ENCODE measurements at regions not wholly inside any gene's neighbourhood (a gene's known extent, or its start where the extent isn't known, plus 50 kb on each side); places are given as distances from the start of the nearest gene placed in this dataset.
"Not testable (repeated sequence)": the region's sequence is repeated elsewhere in the genome, so short reads cannot be mapped to it uniquely, and the experiment has no call there.

- no peak overlapping the region for H2BK120ac ChIP-seq (ENCODE audit: low read depth, low read length)
- H2AFZ ChIP-seq (ENCODE audit: low read depth, low read length): no peak overlapping the region
- WGBS: no CpG with 5 or more reads among the region's 1 CpG
- no peak overlapping the region for H3K18ac ChIP-seq (ENCODE audit: low read depth in 1 of 2, low read length in 2 of 2)
- no peaks in the 10 kb centered on the region for H3K27me3 ChIP-seq (ENCODE audit: control insufficient read depth in 1 of 2, insufficient read depth in 1 of 2, low read length in 2 of 2)
- H3K4ac ChIP-seq (ENCODE audit: low read depth in 1 of 2, low read length in 2 of 2): no peak overlapping the region
- no peaks in the 10 kb centered on the region for H3K36me3 ChIP-seq (ENCODE audit: control insufficient read depth in 1 of 2, insufficient read depth in 2 of 2, low read depth in 1 of 2, low read length in 2 of 2)
- no peak overlapping the region for H3K23ac ChIP-seq (ENCODE audit: low read length in 2 of 2)
- H2BK5ac ChIP-seq (ENCODE audit: low read depth, low read length, poor library complexity, severe bottlenecking): no peak overlapping the region
- H4K8ac ChIP-seq (ENCODE audit: low read length): no peak overlapping the region
- no peak overlapping the region for H3K9ac ChIP-seq (ENCODE audit: low read length)
- H3K27ac ChIP-seq (ENCODE audit: low read length, poor library complexity, severe bottlenecking): no peak overlapping the region
- H2AK5ac ChIP-seq (ENCODE audit: low read length, severe bottlenecking): no peak overlapping the region
- no peaks in the 10 kb centered on the region for H3K79me1 ChIP-seq (replicated peaks; ENCODE audit: low read length, poor library complexity, severe bottlenecking)
- no peak overlapping the region for H3K4me2 ChIP-seq (ENCODE audit: low read length, poor library complexity, severe bottlenecking)
- no peak overlapping the region for H3K14ac ChIP-seq (ENCODE audit: low read length in 2 of 2)
- peaks cover 8% of the 10 kb centered on the region for H3K9me3 ChIP-seq (ENCODE audit: control insufficient read depth, low read length)
- no peak overlapping the region for H4K91ac ChIP-seq (ENCODE audit: low read length)
- DNase-seq: no peak
- no peak overlapping the region for H2BK15ac ChIP-seq (ENCODE audit: low read depth, poor library complexity, severe bottlenecking)
- H3K4me1 ChIP-seq (ENCODE audit: control insufficient read depth, insufficient read depth, low read depth, low read length): no peaks in the 10 kb centered on the region
- no peak overlapping the region for H2BK12ac ChIP-seq (ENCODE audit: low read length in 2 of 2)
- H3K4me3 ChIP-seq (ENCODE audit: insufficient read depth in 1 of 2, low read depth in 1 of 2, low read length in 2 of 2): no peak overlapping the region
Observed at GRCh38 chr17:54347495-54347894, 524.8 kb downstream of the KIF2B start.

GRCh38 chr17:54348234-54348633 is 525.5 kb downstream of the KIF2B start:
- no peaks in the 10 kb centered on the region for H3K27me3 ChIP-seq (ENCODE audit: control insufficient read depth in 1 of 2, insufficient read depth in 1 of 2, low read length in 2 of 2)
- peaks cover 8% of the 10 kb centered on the region for H3K9me3 ChIP-seq (ENCODE audit: control insufficient read depth, low read length)
- H2BK12ac ChIP-seq (ENCODE audit: low read length in 2 of 2): no peak overlapping the region

GRCh38 chr17:54353789-54354525 is 531.2 kb downstream of the KIF2B start:
- peaks cover under 1% of the 10 kb centered on the region for H3K9me3 ChIP-seq (ENCODE audit: control insufficient read depth, low read length)
- H4K8ac ChIP-seq (ENCODE audit: low read length): no peak overlapping the region
- H3K23ac ChIP-seq (ENCODE audit: low read length in 2 of 2): no peak overlapping the region
- H3K4me3 ChIP-seq (ENCODE audit: insufficient read depth in 1 of 2, low read depth in 1 of 2, low read length in 2 of 2): no peak overlapping the region
- no peak overlapping the region for H2AK5ac ChIP-seq (ENCODE audit: low read length, severe bottlenecking)
- no peak overlapping the region for H2AFZ ChIP-seq (ENCODE audit: low read depth, low read length)
- H2BK5ac ChIP-seq (ENCODE audit: low read depth, low read length, poor library complexity, severe bottlenecking): no peak overlapping the region
- no peak overlapping the region for H3K18ac ChIP-seq (ENCODE audit: low read depth in 1 of 2, low read length in 2 of 2)
- H2BK120ac ChIP-seq (ENCODE audit: low read depth, low read length): no peak overlapping the region
- 90% methylated on average over 9 of the region's 11 CpGs for WGBS
- H3K4ac ChIP-seq (ENCODE audit: low read depth in 1 of 2, low read length in 2 of 2): no peak overlapping the region
- H3K27me3 ChIP-seq (ENCODE audit: control insufficient read depth in 1 of 2, insufficient read depth in 1 of 2, low read length in 2 of 2): no peaks in the 10 kb centered on the region
- DNase-seq: no peak
- no peak overlapping the region for H3K9ac ChIP-seq (ENCODE audit: low read length)
- H2BK15ac ChIP-seq (ENCODE audit: low read depth, poor library complexity, severe bottlenecking): no peak overlapping the region
- no peak overlapping the region for H2BK12ac ChIP-seq (ENCODE audit: low read length in 2 of 2)
- no peak overlapping the region for H4K91ac ChIP-seq (ENCODE audit: low read length)
- H3K4me2 ChIP-seq (ENCODE audit: low read length, poor library complexity, severe bottlenecking): no peak overlapping the region
- H3K36me3 ChIP-seq (ENCODE audit: control insufficient read depth in 1 of 2, insufficient read depth in 2 of 2, low read depth in 1 of 2, low read length in 2 of 2): no peaks in the 10 kb centered on the region
- H3K4me1 ChIP-seq (ENCODE audit: control insufficient read depth, insufficient read depth, low read depth, low read length): no peaks in the 10 kb centered on the region
- no peak overlapping the region for H3K27ac ChIP-seq (ENCODE audit: low read length, poor library complexity, severe bottlenecking)
- no peak overlapping the region for H3K14ac ChIP-seq (ENCODE audit: low read length in 2 of 2)
- H3K79me1 ChIP-seq (replicated peaks; ENCODE audit: low read length, poor library complexity, severe bottlenecking): no peaks in the 10 kb centered on the region

More at GRCh38 chr17:54348234-54348633, 525.5 kb downstream of the KIF2B start:
- H3K9ac ChIP-seq (ENCODE audit: low read length): no peak overlapping the region
- H3K36me3 ChIP-seq (ENCODE audit: control insufficient read depth in 1 of 2, insufficient read depth in 2 of 2, low read depth in 1 of 2, low read length in 2 of 2): no peaks in the 10 kb centered on the region
- no peaks in the 10 kb centered on the region for H3K4me1 ChIP-seq (ENCODE audit: control insufficient read depth, insufficient read depth, low read depth, low read length)
- H3K14ac ChIP-seq (ENCODE audit: low read length in 2 of 2): no peak overlapping the region
- H2BK5ac ChIP-seq (ENCODE audit: low read depth, low read length, poor library complexity, severe bottlenecking): no peak overlapping the region
- H2BK120ac ChIP-seq (ENCODE audit: low read depth, low read length): no peak overlapping the region
- H2BK15ac ChIP-seq (ENCODE audit: low read depth, poor library complexity, severe bottlenecking): no peak overlapping the region
- no peak for DNase-seq
- no peak overlapping the region for H3K27ac ChIP-seq (ENCODE audit: low read length, poor library complexity, severe bottlenecking)
- no peak overlapping the region for H2AK5ac ChIP-seq (ENCODE audit: low read length, severe bottlenecking)
- H3K4me3 ChIP-seq (ENCODE audit: insufficient read depth in 1 of 2, low read depth in 1 of 2, low read length in 2 of 2): no peak overlapping the region
- H3K23ac ChIP-seq (ENCODE audit: low read length in 2 of 2): no peak overlapping the region
- no peak overlapping the region for H3K4me2 ChIP-seq (ENCODE audit: low read length, poor library complexity, severe bottlenecking)
- no peak overlapping the region for H2AFZ ChIP-seq (ENCODE audit: low read depth, low read length)
- H3K18ac ChIP-seq (ENCODE audit: low read depth in 1 of 2, low read length in 2 of 2): no peak overlapping the region
- no peak overlapping the region for H4K91ac ChIP-seq (ENCODE audit: low read length)
- H4K8ac ChIP-seq (ENCODE audit: low read length): no peak overlapping the region
- H3K4ac ChIP-seq (ENCODE audit: low read depth in 1 of 2, low read length in 2 of 2): no peak overlapping the region
- H3K79me1 ChIP-seq (replicated peaks; ENCODE audit: low read length, poor library complexity, severe bottlenecking): no peaks in the 10 kb centered on the region

GRCh38 chr17:54361073-54361472 is 538.3 kb downstream of the KIF2B start:
- not testable (repeated sequence) for H2BK12ac ChIP-seq (ENCODE audit: low read length in 2 of 2); H3K79me1 ChIP-seq (replicated peaks; ENCODE audit: low read length, poor library complexity, severe bottlenecking); H3K27me3 ChIP-seq (ENCODE audit: control insufficient read depth in 1 of 2, insufficient read depth in 1 of 2, low read length in 2 of 2); H3K27ac ChIP-seq (ENCODE audit: low read length, poor library complexity, severe bottlenecking); H2AK5ac ChIP-seq (ENCODE audit: low read length, severe bottlenecking); H3K9ac ChIP-seq (ENCODE audit: low read length); H3K4me1 ChIP-seq (ENCODE audit: control insufficient read depth, insufficient read depth, low read depth, low read length); H2BK5ac ChIP-seq (ENCODE audit: low read depth, low read length, poor library complexity, severe bottlenecking); H3K14ac ChIP-seq (ENCODE audit: low read length in 2 of 2); H2BK15ac ChIP-seq (ENCODE audit: low read depth, poor library complexity, severe bottlenecking); H4K91ac ChIP-seq (ENCODE audit: low read length); H3K18ac ChIP-seq (ENCODE audit: low read depth in 1 of 2, low read length in 2 of 2); H3K4ac ChIP-seq (ENCODE audit: low read depth in 1 of 2, low read length in 2 of 2); DNase-seq; H2AFZ ChIP-seq (ENCODE audit: low read depth, low read length); H3K4me3 ChIP-seq (ENCODE audit: insufficient read depth in 1 of 2, low read depth in 1 of 2, low read length in 2 of 2); H3K9me3 ChIP-seq (ENCODE audit: control insufficient read depth, low read length); H3K36me3 ChIP-seq (ENCODE audit: control insufficient read depth in 1 of 2, insufficient read depth in 2 of 2, low read depth in 1 of 2, low read length in 2 of 2); H3K23ac ChIP-seq (ENCODE audit: low read length in 2 of 2); H3K4me2 ChIP-seq (ENCODE audit: low read length, poor library complexity, severe bottlenecking); H2BK120ac ChIP-seq (ENCODE audit: low read depth, low read length); H4K8ac ChIP-seq (ENCODE audit: low read length)
- WGBS: 62% methylated on average over 4 of the region's 4 CpGs
